HG03354 (cell line): ENCODE measurements at regions not wholly inside any gene's neighbourhood (a gene's known extent, or its start where the extent isn't known, plus 50 kb on each side); places are given as distances from the start of the nearest gene placed in this dataset.

Source experiments
- ATAC-seq: cut with Tn5 transposase; IDR thresholded peaks from one replicate; pipeline ENCODE4 v1.9.1; 2021; ENCODE audit warnings: mild to moderate bottlenecking; ENCODE audit not compliant: unreplicated experiment, poor library complexity, severe bottlenecking

- no peak for ATAC-seq
These were observed 1376.4 kb upstream of the CRIM1 start for GRCh38 chr2:34979148-34979547.

- no peak for ATAC-seq
These were observed 1362.7 kb upstream of the FAM98A start for GRCh38 chr2:34961822-34962221.

- no peak for ATAC-seq
These were observed 1355.7 kb upstream of the FAM98A start for GRCh38 chr2:34954758-34955157.

- ATAC-seq = no peak
These were observed 1351.7 kb upstream of the FAM98A start for GRCh38 chr2:34950797-34951196.

GRCh38 chr2:34949316-34949715 lies 1350.2 kb upstream of the FAM98A start:
- no peak for ATAC-seq

GRCh38 chr2:34936089-34936488 lies 1337.0 kb upstream of the FAM98A start:
- ATAC-seq = no peak

- ATAC-seq = peak; percentile 95
These were observed 1313.0 kb upstream of the FAM98A start for GRCh38 chr2:34912084-34912483.

- no peak for ATAC-seq
These were observed 1311.0 kb upstream of the FAM98A start for GRCh38 chr2:34909992-34910705.

- no peak for ATAC-seq
These were observed 1308.7 kb upstream of the FAM98A start for GRCh38 chr2:34907812-34908211.

- no peak for ATAC-seq
These were observed 1302.6 kb upstream of the FAM98A start for GRCh38 chr2:34901739-34902138.

- ATAC-seq = no peak
These were observed 1300.0 kb upstream of the FAM98A start for GRCh38 chr2:34899079-34899478.

- no peak for ATAC-seq
These were observed 1293.7 kb upstream of the FAM98A start for GRCh38 chr2:34892766-34893165.

- no peak for ATAC-seq
These were observed 1293.2 kb upstream of the FAM98A start for GRCh38 chr2:34892256-34892655.

- ATAC-seq = no peak
These were observed 1276.1 kb upstream of the FAM98A start for GRCh38 chr2:34875091-34875745.

GRCh38 chr2:34853646-34854045 lies 1254.5 kb upstream of the FAM98A start:
- no peak for ATAC-seq

GRCh38 chr2:34851804-34852203 lies 1252.7 kb upstream of the FAM98A start:
- no peak for ATAC-seq

GRCh38 chr2:34849827-34850226 lies 1250.7 kb upstream of the FAM98A start:
- ATAC-seq = no peak

GRCh38 chr2:34848691-34849090 lies 1249.6 kb upstream of the FAM98A start:
- no peak for ATAC-seq

- ATAC-seq = no peak
These were observed 1249.0 kb upstream of the FAM98A start for GRCh38 chr2:34848132-34848531.

GRCh38 chr2:34844629-34845028 lies 1245.5 kb upstream of the FAM98A start:
- no peak for ATAC-seq

GRCh38 chr2:34838408-34838807 lies 1239.3 kb upstream of the FAM98A start:
- no peak for ATAC-seq

GRCh38 chr2:34836361-34836760 lies 1237.3 kb upstream of the FAM98A start:
- no peak for ATAC-seq
